ENCODE measurements at regions not wholly inside any gene's neighbourhood (a gene's known extent, or its start where the extent isn't known, plus 50 kb on each side); places are given as distances from the start of the nearest gene placed in this dataset.
A peak's percentile ranks its signal among the peaks of the same experiment; 100 is the strongest.

GRCh38 chr13:62611343-62611742 is 1195.7 kb upstream of the PCDH20 start:
- DNase-seq (ENCODE audit: missing footprints) (no peak), ATAC-seq (no peak)
- intact Hi-C loops (cut with DNase I): no loop called here

GRCh38 chr13:62598708-62599107 is 1183.1 kb upstream of the PCDH20 start:
- ATAC-seq: no peak
- intact Hi-C loops (cut with DNase I): no loop called here
- no peak for DNase-seq (ENCODE audit: missing footprints)

- no peak for DNase-seq (ENCODE audit: missing footprints)
- intact Hi-C loops (cut with DNase I): no loop called here
- no peak for ATAC-seq
Measured at GRCh38 chr13:62595976-62596375, 1180.3 kb upstream of the PCDH20 start.

GRCh38 chr13:62593804-62594203 is 1178.2 kb upstream of the PCDH20 start:
- intact Hi-C loops (cut with DNase I): no loop called here
- ATAC-seq (no peak), DNase-seq (ENCODE audit: missing footprints) (no peak)

- no peak for DNase-seq (ENCODE audit: missing footprints)
- no peak for ATAC-seq
- intact Hi-C loops (cut with DNase I): no loop called here
Measured at GRCh38 chr13:62583466-62583865, 1167.8 kb upstream of the PCDH20 start.

- no peak for ATAC-seq
- intact Hi-C loops (cut with DNase I): no loop called here
- no peak for DNase-seq (ENCODE audit: missing footprints)
Measured at GRCh38 chr13:62578402-62578801, 1162.8 kb upstream of the PCDH20 start.

GRCh38 chr13:62564770-62565169 is 1149.1 kb upstream of the PCDH20 start:
- intact Hi-C loops (cut with DNase I): no loop called here
- ATAC-seq (no peak), DNase-seq (ENCODE audit: missing footprints) (no peak)

GRCh38 chr13:62563251-62563650 is 1147.6 kb upstream of the PCDH20 start:
- no peak for ATAC-seq

GRCh38 chr13:62556978-62557377 is 1141.3 kb upstream of the PCDH20 start:
- DNase-seq (ENCODE audit: missing footprints) (no peak), ATAC-seq (no peak)
- intact Hi-C loops (cut with DNase I): no loop called here

More at GRCh38 chr13:62563251-62563650, 1147.6 kb upstream of the PCDH20 start:
- intact Hi-C loops (cut with DNase I): no loop called here
- no peak for DNase-seq (ENCODE audit: missing footprints)

GRCh38 chr13:62551588-62551987 is 1135.9 kb upstream of the PCDH20 start:
- ATAC-seq: no peak
- DNase-seq (ENCODE audit: missing footprints): no peak
- intact Hi-C loops (cut with DNase I): no loop called here

GRCh38 chr13:62544928-62545327 is 1129.3 kb upstream of the PCDH20 start:
- intact Hi-C loops (cut with DNase I): no loop called here
- ATAC-seq: no peak
- DNase-seq (ENCODE audit: missing footprints): no peak

GRCh38 chr13:62537593-62537992 is 1121.9 kb upstream of the PCDH20 start:
- no peak for ATAC-seq
- intact Hi-C loops (cut with DNase I): no loop called here

GRCh38 chr13:62525652-62526051 is 1110.0 kb upstream of the PCDH20 start:
- ATAC-seq: no peak
- intact Hi-C loops (cut with DNase I): no loop called here
- no peak for DNase-seq (ENCODE audit: missing footprints)

More at GRCh38 chr13:62537593-62537992, 1121.9 kb upstream of the PCDH20 start:
- no peak for DNase-seq (ENCODE audit: missing footprints)

- intact Hi-C loops (cut with DNase I): no loop called here
- DNase-seq (ENCODE audit: missing footprints) (no peak), ATAC-seq (no peak)
Measured at GRCh38 chr13:62524498-62524897, 1108.8 kb upstream of the PCDH20 start.

- ATAC-seq (no peak), DNase-seq (ENCODE audit: missing footprints) (no peak)
- intact Hi-C loops (cut with DNase I): no loop called here
Measured at GRCh38 chr13:62524061-62524460, 1108.4 kb upstream of the PCDH20 start.

GRCh38 chr13:62512194-62513141 is 1096.8 kb upstream of the PCDH20 start:
- intact Hi-C loops (cut with DNase I): no loop called here
- DNase-seq (ENCODE audit: missing footprints): peak; percentile 26
- no peak for ATAC-seq

- intact Hi-C loops (cut with DNase I): no loop called here
- no peak for ATAC-seq
- DNase-seq (ENCODE audit: missing footprints): no peak
Measured at GRCh38 chr13:62510906-62511655, 1095.4 kb upstream of the PCDH20 start.

GRCh38 chr13:62502588-62502987 is 1086.9 kb upstream of the PCDH20 start:
- intact Hi-C loops (cut with DNase I): no loop called here
- DNase-seq (ENCODE audit: missing footprints) (no peak), ATAC-seq (no peak)

GRCh38 chr13:62489731-62490130 is 1074.1 kb upstream of the PCDH20 start:
- intact Hi-C loops (cut with DNase I): no loop called here
- DNase-seq (ENCODE audit: missing footprints) (no peak), ATAC-seq (no peak)

GRCh38 chr13:62483774-62484173 is 1068.1 kb upstream of the PCDH20 start:
- ATAC-seq (no peak), DNase-seq (ENCODE audit: missing footprints) (no peak)
- intact Hi-C loops (cut with DNase I): no loop called here

All from Right ventricle myocardium inferior (tissue), 1 donor.